PC-9 (cell line): ENCODE measurements at regions not wholly inside any gene's neighbourhood (a gene's known extent, or its start where the extent isn't known, plus 50 kb on each side); places are given as distances from the start of the nearest gene placed in this dataset.

ENCODE experiments used
- CTCF ChIP-seq: fragments of 200-600 bp; sonication (generic); conservative IDR thresholded peaks from 2 replicates; pipeline ENCODE4 v1.6.1; 2017; ENCODE audit warnings: mixed run types, antibody characterized with exemption, mild to moderate bottlenecking, moderate library complexity
- EZH2 ChIP-seq: fragments of 200-600 bp; sonication (generic); IDR thresholded peaks from 2 replicates; pipeline ENCODE4 v1.8.0; 2017; ENCODE audit warnings: antibody characterized with exemption, low read depth

GRCh38 chr17:56020369-56020768 is 132.9 kb upstream of the ANKFN1 start:
- TF ChIP-seq CTCF (no peak), EZH2 (no peak)
